Keratinocyte (primary cell): ENCODE measurements at regions not wholly inside any gene's neighbourhood (a gene's known extent, or its start where the extent isn't known, plus 50 kb on each side); places are given as distances from the start of the nearest gene placed in this dataset.
"Not testable (repeated sequence)": the region's sequence is repeated elsewhere in the genome, so short reads cannot be mapped to it uniquely, and the experiment has no call there.

Source experiments
- DNase-seq: peaks from one replicate; pipeline ENCODE4 v3.0.0-alpha.2; 2011; ENCODE audit warnings: low read depth, missing footprints, low spot score
- FAIRE-seq: peaks from 2 replicates; lab custom pipeline; 2011; peaks lifted over from hg19 to GRCh38; lab: Jason Lieb, UNC
- H2AFZ ChIP-seq: 2 replicates; pipeline ENCODE4 v1.6.0; 2012; ENCODE audit warnings: low read length, control low read depth, inconsistent platforms; ENCODE audit not compliant: control insufficient read depth
- H3K27ac ChIP-seq: 2 replicates; pipeline ENCODE4 v1.5.1; 2011; ENCODE audit warnings: low read length; ENCODE audit not compliant: control insufficient read depth, insufficient read depth
- H3K27me3 ChIP-seq: 3 replicates; pipeline ENCODE4 v1.6.0; 2011; ENCODE audit warnings: low read length; ENCODE audit not compliant: control insufficient read depth, insufficient read depth; ENCODE audit errors: extremely low read depth
- H3K36me3 ChIP-seq, 2 experiments: 2 replicates in 1 of 2; 3 replicates in 1 of 2; pipeline ENCODE4 v1.5.1; 2011; ENCODE audit warnings: low read length in 2 of 2, mild to moderate bottlenecking in 1 of 2; ENCODE audit not compliant: control insufficient read depth in 2 of 2, insufficient read depth in 2 of 2; ENCODE audit errors: extremely low read depth in 1 of 2
- H3K4me1 ChIP-seq: 3 replicates; pipeline ENCODE4 v1.5.1; 2011; ENCODE audit warnings: low read length; ENCODE audit not compliant: control insufficient read depth, insufficient read depth; ENCODE audit errors: extremely low read depth
- H3K4me2 ChIP-seq: 3 replicates; pipeline ENCODE4 v1.6.0; 2011; ENCODE audit warnings: low read depth, low read length; ENCODE audit not compliant: control insufficient read depth, insufficient read depth; ENCODE audit errors: extremely low read depth
- H3K4me3 ChIP-seq, 3 experiments: fragments of 200-600 bp in 1 of 3; sonication (generic) in 1 of 3; 2 replicates in 2 of 3; 3 replicates in 1 of 3; pipeline ENCODE4 v1.5.1; 2011 to 2016; ENCODE audit warnings: low read length in 3 of 3, mild to moderate bottlenecking in 3 of 3, control low read depth in 2 of 3, inconsistent platforms in 1 of 3, low read depth in 1 of 3, mixed read lengths in 1 of 3, mixed run types in 1 of 3, moderate library complexity in 1 of 3; ENCODE audit not compliant: control insufficient read depth in 2 of 3, insufficient read depth in 2 of 3; ENCODE audit errors: extremely low read depth in 1 of 3
- H3K79me2 ChIP-seq: 2 replicates; pipeline ENCODE4 v1.6.0; 2012; ENCODE audit warnings: low read length; ENCODE audit not compliant: control insufficient read depth, insufficient read depth
- H3K9ac ChIP-seq: 3 replicates; pipeline ENCODE4 v1.6.0; 2011; ENCODE audit warnings: low read length; ENCODE audit not compliant: control insufficient read depth, insufficient read depth; ENCODE audit errors: extremely low read depth
- H3K9me1 ChIP-seq: 3 replicates; pipeline ENCODE4 v1.6.0; 2011; ENCODE audit warnings: low read length; ENCODE audit not compliant: control insufficient read depth, insufficient read depth; ENCODE audit errors: extremely low read depth
- H3K9me3 ChIP-seq: 2 replicates; pipeline ENCODE4 v1.5.1; 2012; ENCODE audit warnings: low read depth, low read length; ENCODE audit not compliant: control insufficient read depth
- H4K20me1 ChIP-seq: 3 replicates; pipeline ENCODE4 v1.6.0; 2011; ENCODE audit warnings: low read length; ENCODE audit not compliant: control insufficient read depth, insufficient read depth; ENCODE audit errors: extremely low read depth
- EZH2 ChIP-seq: IDR thresholded peaks from one replicate; pipeline ENCODE4 v1.6.1; 2012; ENCODE audit warnings: inconsistent platforms, mild to moderate bottlenecking, low read length, moderate library complexity
- dilution Hi-C: fragments of 300-500 bp; cut with MboI; formaldehyde crosslinking; loops from one replicate; pipeline ENCODE4 v1.7.0; 2020; ENCODE audit warnings: low sequenced_read_pairs; ENCODE audit not compliant: extremely low pct_ligation_motif_present
- TF ChIP-seq, protein P1 (sequence below), 3 experiments: IDR thresholded peaks in 1 of 3; conservative IDR thresholded peaks in 1 of 3; optimal IDR thresholded peaks in 1 of 3; 2 replicates in 2 of 3; 3 replicates in 1 of 3; pipeline versions ENCODE3 to v1.5.1; 2011; ENCODE audit warnings: low read length in 3 of 3, mild to moderate bottlenecking in 3 of 3, moderate library complexity in 2 of 3, control low read depth in 1 of 3, inconsistent platforms in 1 of 3; ENCODE audit not compliant: insufficient read depth in 2 of 3; ENCODE audit errors: extremely low read depth in 1 of 3

DNA sequence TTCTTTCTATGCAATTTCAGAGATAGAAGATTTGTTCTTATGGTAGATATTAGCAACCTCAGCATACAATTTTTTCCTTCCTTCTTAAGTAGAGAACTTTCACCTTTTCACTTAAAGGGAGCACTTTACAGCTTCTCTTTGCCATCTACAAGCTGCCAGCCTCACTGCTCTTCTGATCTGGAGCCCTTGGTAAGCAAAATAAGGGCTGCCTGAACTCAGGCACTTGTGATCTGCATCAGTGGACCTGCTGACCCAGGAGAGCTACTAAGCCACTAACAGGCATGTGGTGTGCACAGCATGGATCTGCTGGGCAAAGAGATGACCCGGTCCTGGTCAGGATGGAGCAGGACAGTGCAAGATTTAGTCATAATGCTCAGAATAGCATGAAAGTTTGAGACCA is 80.8 kb upstream of the SNTG2 start:
- no peak overlapping the region for H2AFZ ChIP-seq
- DNase-seq (no peak), FAIRE-seq (no peak)
- no peaks in the 10 kb centered on the region for H3K27me3 ChIP-seq
- H3K27ac ChIP-seq: no peak overlapping the region
- no peaks in the 10 kb centered on the region for H3K9me1 ChIP-seq
- TF ChIP-seq EZH2: no peak
- TF ChIP-seq, protein P1, sequence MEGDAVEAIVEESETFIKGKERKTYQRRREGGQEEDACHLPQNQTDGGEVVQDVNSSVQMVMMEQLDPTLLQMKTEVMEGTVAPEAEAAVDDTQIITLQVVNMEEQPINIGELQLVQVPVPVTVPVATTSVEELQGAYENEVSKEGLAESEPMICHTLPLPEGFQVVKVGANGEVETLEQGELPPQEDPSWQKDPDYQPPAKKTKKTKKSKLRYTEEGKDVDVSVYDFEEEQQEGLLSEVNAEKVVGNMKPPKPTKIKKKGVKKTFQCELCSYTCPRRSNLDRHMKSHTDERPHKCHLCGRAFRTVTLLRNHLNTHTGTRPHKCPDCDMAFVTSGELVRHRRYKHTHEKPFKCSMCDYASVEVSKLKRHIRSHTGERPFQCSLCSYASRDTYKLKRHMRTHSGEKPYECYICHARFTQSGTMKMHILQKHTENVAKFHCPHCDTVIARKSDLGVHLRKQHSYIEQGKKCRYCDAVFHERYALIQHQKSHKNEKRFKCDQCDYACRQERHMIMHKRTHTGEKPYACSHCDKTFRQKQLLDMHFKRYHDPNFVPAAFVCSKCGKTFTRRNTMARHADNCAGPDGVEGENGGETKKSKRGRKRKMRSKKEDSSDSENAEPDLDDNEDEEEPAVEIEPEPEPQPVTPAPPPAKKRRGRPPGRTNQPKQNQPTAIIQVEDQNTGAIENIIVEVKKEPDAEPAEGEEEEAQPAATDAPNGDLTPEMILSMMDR (optimal IDR thresholded peaks at IDR 0.05 in 1 of 3, IDR thresholded peaks at IDR 0.05 in 1 of 3, conservative IDR thresholded peaks at IDR 0.05 in 1 of 3; ENCODE audit: extremely low read depth in 1 of 3, insufficient read depth in 2 of 3, low read length in 3 of 3): no peak
- no peak overlapping the region for H3K9ac ChIP-seq
- no peaks in the 10 kb centered on the region for H4K20me1 ChIP-seq
- dilution Hi-C loops: no loop called here
- H3K4me2 ChIP-seq: no peak overlapping the region
- H3K36me3 ChIP-seq: no peaks in the 10 kb centered on the region
- peaks cover 6% of the 10 kb centered on the region for H3K9me3 ChIP-seq
- no peak overlapping the region for H3K4me3 ChIP-seq
- H3K4me1 ChIP-seq: no peaks in the 10 kb centered on the region
- H3K79me2 ChIP-seq: no peaks in the 10 kb centered on the region

DNA sequence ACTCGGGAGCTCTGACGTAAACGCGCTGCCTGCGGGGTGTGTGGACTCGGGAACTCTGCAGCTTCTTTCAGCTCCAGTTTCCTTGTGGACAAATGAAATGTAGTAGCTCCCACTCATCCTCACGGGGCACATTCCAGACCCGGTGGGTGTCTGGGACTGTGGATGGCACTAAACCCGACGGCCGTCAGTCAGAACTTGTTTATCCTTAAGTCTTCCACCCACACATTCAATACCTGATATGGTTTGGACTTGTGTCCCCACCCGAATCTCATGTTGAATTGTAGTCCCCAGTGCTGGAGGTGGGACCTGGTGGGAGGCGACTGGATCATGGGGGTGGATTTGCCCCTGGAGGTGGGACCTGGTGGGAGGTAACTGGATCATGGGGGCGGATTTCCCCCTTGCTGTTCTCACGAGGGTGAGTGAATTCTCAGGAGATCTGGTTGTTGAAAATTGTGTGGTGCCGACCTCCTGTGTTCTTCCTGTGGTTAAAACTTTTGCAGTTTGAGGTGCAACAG is 81.2 kb upstream of the SNTG2 start:
- Histone ChIP-seq H4K20me1 (no peaks in the 10 kb centered on the region), H3K9me1 (no peaks in the 10 kb centered on the region), H3K4me2 (no peak overlapping the region), H3K27ac (no peak overlapping the region), H2AFZ (no peak overlapping the region), H3K36me3 (no peaks in the 10 kb centered on the region), H3K79me2 (no peaks in the 10 kb centered on the region), H3K4me1 (no peaks in the 10 kb centered on the region), H3K9me3 (peaks cover 6% of the 10 kb centered on the region), H3K9ac (no peak overlapping the region), H3K4me3 (no peak overlapping the region), H3K27me3 (no peaks in the 10 kb centered on the region)
- dilution Hi-C loops: no loop called here
- FAIRE-seq: no peak
- no peak for DNase-seq
- TF ChIP-seq, protein P1 (optimal IDR thresholded peaks at IDR 0.05 in 1 of 3, IDR thresholded peaks at IDR 0.05 in 1 of 3, conservative IDR thresholded peaks at IDR 0.05 in 1 of 3; ENCODE audit: extremely low read depth in 1 of 3, insufficient read depth in 2 of 3, low read length in 3 of 3): no peak
- no peak for TF ChIP-seq EZH2

DNA sequence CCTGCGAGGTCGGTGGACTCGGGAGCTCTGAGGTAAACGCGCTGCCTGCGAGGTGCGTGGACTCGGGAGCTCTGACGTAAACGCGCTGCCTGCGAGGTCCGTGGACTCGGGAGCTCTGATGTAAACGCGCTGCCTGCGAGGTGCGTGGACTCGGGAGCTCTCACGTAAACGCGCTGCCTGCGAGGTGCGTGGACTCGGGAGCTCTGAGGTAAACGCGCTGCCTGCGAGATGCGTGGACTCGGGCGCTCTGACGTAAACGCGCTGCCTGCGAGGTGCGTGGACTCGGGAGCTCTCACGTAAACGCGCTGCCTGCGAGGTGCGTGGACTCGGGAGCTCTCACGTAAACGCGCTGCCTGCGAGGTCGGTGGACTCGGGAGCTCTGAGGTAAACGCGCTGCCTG is 81.8 kb upstream of the SNTG2 start:
- H3K4me3 ChIP-seq, DNase-seq, H3K9me1 ChIP-seq, H3K27ac ChIP-seq, H3K27me3 ChIP-seq, H3K79me2 ChIP-seq, H2AFZ ChIP-seq, H3K4me1 ChIP-seq, H3K9ac ChIP-seq, H3K36me3 ChIP-seq, H4K20me1 ChIP-seq, dilution Hi-C loops, H3K4me2 ChIP-seq, FAIRE-seq, H3K9me3 ChIP-seq: not testable (repeated sequence)
